HL-60/S4 (cell line): ENCODE measurements at regions not wholly inside any gene's neighbourhood (a gene's known extent, or its start where the extent isn't known, plus 50 kb on each side); places are given as distances from the start of the nearest gene placed in this dataset.
"Not testable (repeated sequence)": the region's sequence is repeated elsewhere in the genome, so short reads cannot be mapped to it uniquely, and the experiment has no call there.

Experiments
- in situ Hi-C: fragments of 300-500 bp; cut with MboI; formaldehyde crosslinking; loops from 2 replicates; pipeline ENCODE4 v1.14.3; 2022; ENCODE audit warnings: low sequenced_read_pairs

DNA sequence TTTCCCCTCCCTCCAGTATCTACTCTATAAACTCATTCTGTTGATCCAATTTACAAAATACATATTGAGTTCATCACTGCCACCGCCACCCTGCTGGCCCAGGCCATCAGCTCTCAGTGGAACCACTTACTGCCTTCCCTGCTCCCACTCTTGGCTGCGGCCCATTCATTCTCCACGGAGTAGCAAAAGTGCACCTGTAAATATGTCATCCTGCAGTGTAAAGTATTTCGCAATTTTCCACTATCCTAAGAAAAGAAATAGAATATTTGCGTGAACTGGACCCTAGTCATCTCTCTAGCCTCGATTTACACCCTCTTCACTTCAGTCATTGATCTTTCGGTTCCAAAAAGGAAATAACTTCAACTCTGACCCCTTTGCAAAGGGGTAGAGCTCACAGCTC, 258.3 kb upstream of the TFAP2D start:
- in situ Hi-C loops = no loop called here

DNA sequence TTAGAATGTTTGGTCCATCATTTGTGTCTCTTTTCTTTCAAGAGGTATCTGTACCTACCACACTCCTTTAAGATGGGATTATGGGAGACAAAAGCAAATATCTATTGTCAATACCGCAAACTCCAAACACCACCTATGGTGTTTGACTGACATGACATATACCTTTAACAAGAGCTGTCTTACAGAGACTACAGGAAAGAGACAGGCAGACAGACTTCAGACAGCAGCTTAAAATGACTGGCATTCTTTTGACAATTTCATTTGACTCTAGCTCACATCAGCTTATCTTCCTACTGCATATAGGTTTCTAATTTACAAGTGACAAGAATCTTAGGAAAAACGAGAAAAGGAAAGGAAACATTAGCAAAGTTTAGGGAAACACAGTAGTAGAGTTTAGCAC, 256.0 kb upstream of the TFAP2D start:
- in situ Hi-C loops = no loop called here

DNA sequence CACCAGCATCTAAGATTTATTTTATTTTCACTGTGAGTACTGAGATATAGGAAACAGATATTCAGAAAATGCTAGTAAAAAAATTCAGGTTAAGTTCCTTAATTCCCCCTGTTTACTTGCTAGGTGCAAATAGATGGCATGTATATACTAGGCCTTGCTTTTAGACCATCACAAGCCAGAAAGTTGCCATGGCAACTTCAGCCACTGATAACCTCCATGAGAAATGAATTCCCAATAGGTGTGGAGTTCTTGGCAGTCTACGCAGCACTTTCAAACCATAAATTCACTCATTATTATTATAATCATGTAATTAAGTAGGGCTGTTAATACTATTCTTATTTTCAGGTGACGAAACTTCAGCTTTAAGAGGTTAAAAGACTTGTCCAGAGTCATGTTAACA, 251.6 kb upstream of the TFAP2D start:
- in situ Hi-C loops = no loop called here

DNA sequence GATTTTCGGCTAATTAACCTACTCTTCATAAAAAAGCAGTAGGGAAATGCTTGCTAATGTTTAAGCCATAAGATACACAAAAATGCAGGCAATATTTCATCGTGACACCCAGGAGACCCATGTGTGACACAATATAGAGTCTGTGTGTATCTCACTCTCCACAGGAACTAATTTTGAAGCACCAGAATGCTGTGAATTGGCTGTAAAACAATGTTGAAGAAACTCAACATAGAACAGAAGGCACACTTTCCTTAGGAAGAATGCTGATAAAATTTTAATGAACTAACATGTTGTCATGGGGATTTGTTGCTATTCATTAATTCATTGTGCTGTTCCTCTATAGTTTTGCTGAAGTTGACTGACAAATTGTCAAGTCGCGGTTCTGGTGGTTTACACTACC, 249.4 kb upstream of the TFAP2D start:
- in situ Hi-C loops = no loop called here

DNA sequence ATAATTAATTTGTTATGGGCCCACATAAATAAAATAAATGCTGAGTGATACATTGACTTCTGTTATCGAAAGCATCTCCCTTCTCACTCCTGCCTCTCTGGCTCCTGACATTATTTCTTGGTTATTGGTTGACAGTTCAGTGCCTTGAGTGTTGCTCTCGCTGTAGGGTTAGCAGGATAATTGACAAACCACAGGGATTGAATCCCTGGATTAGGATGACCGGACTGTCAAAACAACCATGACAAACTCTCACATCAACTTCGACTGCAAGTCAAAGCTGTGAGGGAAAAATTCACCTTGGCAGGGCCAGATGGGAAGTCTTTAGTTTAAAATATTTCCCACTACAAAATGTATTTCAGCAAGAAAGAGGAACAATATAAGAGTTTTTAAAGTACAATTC, 245.4 kb upstream of the TFAP2D start:
- in situ Hi-C loops = no loop called here

DNA sequence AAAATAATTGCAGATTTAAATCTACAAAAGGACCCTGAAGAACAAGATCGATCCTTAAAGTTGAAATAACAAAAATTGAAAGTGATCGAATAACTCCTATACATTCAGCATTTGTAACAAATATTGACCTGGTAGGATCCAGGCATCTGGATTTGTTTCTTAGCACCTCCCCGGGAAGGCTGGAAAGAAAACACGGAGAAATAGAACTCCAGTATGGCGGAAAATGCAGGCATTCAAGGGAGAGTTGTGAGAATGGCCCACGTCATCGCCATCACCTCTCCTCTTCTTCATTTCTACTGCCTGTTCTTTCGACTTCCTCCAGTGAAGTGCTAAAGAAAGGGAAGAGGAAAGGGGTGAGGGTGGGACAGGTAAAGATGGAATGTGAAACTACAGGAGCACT, 242.3 kb upstream of the TFAP2D start:
- in situ Hi-C loops = no loop called here

DNA sequence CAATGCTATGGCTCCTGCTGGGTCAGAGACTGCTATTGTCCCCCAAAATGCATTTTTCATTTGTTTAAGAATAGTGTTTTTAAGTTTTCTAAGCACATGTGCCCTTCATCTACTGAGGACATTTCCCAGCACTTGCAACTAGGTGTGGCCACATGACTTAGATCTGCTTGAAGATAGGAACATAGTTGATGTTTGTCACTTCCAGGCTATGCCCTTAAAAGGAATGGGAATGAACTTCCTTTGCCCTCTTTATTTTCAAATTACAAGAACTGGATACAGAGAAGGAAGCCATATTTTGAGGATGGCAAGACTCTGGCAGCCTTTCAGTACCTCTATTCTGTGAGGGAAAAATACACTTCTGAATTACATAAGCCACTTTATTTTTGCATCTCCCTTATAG, 203.0 kb upstream of the TFAP2D start:
- in situ Hi-C loops = no loop called here

DNA sequence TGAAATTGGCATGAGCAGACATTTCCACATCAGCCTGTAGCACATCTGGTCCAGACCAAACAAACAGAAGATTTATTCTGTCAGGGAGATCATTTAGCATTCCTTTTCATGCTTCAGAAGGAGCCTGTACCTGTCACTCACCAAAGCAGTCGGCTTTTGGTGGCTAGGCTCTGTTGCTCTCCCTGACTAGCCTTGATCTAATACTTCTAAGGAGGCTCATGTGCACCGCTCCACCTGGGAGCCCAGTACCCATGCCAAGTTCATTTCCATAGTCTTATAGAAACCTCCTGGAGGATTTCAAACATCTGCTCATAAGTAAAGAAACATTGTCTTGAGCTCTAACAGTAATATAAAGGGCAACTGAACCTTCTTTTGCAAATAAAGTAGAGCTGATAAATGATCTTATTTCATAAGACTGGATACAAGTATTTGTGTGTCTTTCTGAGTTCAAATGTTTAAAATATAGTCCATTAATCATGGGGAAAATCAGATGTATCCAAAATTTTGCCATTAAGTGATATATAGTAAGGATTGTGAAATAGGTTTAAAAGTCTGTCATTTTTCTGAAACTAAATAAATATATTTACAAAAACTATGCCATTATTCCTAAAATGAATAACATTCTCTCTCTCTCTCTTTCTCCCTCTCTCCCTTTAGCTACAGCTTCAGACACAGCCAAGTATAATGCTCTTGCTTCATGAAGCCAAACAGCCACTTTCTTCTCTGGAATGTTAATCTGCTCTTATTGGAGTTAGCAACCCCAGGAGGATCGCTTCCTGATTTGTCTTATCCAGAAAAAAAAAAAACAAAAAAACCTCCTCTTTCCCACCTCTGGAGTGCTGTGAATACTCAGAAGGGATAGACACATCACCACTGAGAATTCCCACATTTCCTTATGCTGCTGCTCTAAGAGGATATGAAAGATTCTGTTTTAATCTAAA, 192.7 kb upstream of the TFAP2D start:
- in situ Hi-C loops = no loop called here

DNA sequence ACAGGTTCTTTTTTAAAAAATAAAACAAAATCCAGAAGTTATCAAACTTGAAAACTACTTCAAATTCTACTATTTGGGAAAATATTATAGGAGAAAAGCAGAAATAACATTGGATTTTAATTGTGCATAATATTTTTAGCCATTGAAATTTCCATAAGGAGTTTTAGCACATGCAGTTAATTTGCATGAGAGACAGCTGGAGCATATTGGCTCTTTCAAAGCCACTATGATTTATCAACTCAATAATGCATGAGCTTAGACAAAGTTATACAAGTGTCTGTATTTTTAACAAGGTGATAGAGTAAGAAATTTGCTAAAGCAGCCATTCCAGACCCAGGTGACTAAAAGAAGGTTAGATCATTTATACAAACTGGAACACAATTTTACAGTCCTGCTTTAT, 189.0 kb upstream of the TFAP2D start:
- in situ Hi-C loops = no loop called here

DNA sequence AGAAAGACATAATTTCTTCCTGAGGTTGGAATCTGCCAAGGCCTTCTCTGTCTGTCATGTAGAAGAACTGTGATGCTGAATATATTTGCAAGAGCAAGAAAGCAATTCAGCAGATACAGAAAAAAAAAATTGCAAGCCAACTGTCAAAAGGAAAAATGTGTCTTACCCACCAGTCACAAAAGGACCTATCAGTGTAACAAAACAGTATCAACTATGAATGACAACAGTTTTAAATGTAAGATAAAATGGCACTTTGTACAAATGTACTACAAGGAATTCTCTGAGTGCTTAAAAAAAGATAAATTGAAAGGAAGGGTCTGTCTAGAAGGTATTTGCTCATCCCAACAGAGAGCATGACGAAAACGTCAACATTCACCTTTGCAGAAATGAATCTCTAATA, 185.3 kb upstream of the TFAP2D start:
- in situ Hi-C loops = no loop called here

DNA sequence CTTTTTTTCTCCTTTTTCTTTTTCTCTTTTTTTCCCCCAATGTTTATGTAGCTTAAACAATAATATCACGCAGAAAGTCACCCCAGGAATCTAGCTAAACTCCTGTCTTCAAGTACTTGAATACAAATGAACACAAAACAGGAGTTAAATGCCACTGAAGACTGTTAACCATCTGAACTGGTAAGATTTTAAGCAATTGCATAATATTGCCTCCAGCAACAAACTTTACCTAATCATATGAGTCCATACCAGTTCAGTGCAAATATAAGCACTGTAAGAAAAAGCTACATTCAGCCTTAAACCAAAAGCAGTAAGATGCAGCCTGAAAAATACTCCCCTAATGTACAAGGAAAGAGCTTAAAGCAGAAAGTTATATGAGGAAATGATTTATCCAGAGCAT, 173.9 kb upstream of the TFAP2D start:
- in situ Hi-C loops = no loop called here

DNA sequence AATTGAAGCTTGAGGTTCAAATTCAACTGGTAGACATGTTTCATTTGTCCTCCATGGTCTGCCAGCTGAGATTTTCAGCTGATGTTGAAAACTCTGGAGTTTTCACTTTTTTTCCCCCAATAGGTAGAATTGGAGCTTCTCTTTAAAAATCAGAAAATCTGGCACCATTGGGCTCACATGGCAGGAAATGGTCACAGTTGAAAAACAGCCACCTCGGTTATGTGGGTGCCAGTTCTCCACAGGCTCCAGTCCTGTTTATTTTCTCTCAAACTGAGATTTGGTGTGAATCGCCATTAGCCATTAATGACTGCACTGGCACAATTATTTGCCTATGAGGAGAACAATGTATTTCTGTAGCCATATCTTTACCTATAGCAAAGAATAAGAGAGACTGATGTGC, 171.4 kb upstream of the TFAP2D start:
- in situ Hi-C loops = no loop called here

DNA sequence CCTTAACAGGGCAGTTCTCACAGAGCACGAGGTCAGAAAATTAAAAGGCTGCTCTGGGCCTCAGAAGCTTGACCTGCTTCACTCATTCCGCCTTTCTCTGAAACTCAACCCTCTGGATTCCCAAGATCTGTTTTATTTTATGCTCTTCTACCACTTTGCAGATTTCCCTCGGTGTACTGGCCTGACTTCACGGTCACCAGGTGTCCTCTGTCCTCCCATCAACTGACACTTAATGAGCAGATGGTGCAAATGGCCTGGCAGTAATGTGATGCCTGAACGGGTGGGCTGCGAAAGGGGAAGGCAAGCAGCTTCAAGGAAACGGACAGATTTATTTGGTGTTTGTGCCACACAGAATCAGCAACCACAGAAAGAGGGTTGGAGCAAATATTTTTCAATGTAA, 169.7 kb upstream of the TFAP2D start:
- in situ Hi-C loops = no loop called here

DNA sequence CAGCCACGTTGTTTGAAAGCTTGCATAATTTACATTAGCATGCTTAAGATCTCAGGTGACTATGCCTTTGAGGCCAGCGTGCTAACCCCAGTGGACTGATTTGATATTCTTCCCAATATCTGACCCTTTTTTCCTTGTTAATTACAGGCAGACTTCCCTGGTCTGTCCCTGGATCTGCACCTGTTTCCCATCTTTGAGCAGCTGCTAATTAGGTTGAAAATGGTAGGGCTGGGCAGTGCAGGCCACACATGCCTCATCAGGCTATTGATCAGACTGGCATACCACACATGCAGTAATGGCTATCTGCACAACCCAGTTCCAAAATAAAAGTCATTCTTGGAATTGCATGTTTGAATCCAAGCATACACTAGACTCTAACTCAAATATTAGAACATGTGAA, 164.3 kb upstream of the TFAP2D start:
- in situ Hi-C loops = no loop called here

DNA sequence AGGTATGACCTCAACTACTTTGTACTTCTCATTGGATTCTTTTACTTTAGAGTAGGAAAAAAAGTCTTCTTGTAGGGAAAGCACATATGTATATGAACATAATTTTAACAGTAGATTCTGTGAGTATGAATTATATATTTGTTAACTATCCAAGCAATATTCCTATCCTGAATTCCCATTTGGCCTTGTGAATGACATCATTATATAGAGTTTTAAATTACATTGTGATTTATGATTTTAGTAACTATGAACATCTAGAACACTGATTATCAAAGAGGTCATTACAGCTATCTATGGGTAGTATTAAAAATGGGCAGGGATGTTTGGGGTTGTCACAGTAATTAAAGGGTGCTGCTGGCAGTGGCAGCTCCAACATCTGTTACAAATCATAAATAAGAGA, 163.9 kb upstream of the TFAP2D start:
- in situ Hi-C loops = no loop called here

DNA sequence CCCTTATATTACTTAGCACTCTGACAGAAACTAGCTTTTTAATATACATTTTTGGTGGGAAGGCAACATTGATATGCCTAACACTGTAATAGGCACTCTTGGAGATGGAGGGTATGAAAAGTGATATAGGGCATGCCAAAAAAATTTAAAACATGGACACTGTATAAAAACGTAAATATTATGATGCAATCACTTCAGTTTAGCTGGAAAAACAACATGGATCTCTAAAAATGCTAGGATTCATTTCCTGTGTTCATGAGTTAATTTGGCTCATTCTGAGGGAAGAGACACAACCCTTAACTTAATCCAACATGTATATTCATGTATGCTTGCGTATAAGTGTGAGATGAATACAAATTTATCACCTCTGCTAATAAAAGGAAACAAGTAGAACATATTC, 157.3 kb upstream of the TFAP2D start:
- in situ Hi-C loops = no loop called here

DNA sequence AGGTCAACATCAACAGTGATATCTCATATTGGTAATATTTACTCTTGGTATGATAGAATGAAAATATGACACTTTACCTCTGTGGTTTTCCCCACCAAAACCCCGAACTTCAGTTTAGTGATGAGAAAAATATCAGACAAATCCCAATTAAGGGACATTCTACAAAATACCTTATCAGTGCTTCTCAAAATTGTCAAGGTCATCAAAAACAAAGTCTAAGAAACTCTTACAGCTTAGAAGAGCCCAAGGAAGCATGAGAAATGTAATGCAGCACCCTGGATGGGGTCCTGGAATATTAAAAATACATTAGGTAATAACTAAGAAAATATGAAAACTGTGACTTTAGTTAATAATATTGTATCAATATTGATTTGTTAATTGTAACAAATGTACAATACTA, 148.3 kb upstream of the TFAP2D start:
- in situ Hi-C loops = no loop called here

DNA sequence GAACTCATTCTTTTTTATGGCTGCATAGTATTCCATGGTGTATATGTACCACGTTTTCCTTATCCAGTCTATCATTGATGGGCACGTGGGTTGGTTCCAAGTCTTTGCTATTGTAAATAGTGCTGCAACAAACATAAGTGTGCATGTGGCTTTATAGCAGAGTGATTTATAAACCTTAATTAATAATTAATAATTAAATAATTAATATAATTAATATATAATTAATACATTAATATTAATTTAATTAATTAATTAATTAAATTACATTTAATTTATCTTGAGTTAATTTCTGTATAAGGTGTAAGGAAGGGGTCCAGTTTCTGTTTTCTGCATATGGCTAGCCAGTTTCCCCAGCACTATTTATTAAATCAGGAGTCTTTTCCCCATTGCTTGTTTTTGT, 142.1 kb upstream of the TFAP2D start:
- in situ Hi-C loops = not testable (repeated sequence)

DNA sequence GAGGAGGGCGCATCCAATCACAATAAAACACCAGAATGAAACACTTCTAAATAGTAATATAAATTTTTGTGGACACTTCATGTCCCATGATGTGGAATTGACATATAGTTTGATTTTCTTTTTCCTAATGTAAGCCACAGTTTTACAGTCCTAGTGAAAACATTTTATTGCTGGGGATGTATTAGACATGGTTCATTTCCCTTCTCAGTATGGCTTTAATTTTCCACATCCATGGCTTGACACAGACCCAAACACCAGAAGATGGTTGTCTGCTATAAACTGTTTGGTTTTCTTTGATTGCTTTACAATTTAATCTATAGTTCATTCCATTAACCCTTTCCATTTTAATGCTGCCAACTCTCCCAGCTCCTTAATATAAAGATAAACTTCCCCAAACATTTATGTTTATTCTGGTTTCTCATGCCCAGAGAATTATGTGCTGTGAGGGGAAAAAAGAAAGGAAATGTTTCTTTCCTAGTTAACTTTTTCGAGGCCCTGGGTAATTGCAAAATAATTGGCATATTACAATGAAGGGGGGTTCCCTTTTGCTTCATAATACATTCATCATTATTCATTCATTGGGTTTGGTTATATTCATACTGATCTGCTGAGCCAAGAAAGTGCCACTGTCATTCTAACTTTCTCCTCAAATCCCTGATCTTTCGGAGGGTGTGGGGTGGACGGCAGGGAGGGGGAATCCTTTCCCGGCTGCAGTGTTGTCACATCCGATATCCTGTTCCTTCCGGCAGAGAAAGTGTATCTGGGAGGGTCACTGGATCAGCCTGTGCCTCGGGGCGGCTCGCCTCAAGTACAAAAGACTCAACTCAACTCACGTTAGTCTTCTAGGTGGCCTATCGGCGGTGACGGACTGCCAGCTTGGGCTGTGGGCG, 127.6 kb upstream of the TFAP2D start:
- in situ Hi-C loops = no loop called here

DNA sequence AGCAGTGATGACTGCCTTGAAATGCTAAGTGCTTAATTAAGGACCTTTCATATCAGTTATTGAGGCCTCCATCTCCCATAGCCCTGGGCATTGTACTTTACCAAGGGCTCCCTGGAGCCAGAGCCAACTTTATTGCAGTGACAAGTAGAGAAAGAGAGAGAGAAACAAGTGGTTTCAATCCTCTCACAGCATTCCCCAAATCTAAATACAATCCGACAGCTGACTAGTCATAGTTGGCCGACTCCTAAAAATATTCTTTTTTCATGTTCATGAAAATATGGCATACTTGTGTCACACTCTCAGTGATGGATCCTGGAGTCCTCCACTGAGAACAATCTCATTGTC, 127.0 kb upstream of the TFAP2D start:
- in situ Hi-C loops = no loop called here

DNA sequence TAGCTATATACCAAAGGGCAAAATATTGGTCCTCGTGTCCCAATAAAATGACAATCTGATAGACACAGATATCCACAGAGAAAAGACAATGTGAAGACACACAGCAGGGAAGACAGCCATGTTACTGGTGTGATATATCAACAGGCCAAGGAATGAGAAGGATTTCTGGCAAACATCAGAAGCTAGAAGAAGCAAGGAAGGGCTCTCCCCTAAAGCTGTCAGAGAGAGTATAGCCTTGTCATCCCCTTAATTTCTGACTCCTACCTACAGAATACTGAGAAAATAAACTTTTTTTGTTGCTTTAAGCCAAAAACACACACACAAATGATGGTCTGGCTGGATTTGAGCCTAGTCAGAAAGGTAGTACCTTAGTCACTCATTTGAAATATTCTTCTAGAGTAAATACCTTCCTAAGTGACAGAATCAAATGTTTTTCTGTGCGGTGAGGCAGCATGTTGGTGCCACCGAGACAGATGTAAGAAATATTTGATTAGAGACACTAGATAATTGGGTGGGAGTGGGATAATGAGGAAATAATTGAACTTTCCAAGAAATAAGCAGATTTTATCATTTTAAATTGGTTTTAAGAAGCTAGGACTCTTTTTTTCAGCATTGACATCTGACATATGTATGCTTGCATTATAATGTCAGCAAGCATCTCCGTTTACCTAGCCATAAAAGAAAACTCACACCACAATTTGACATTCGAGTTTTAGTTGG, 123.4 kb upstream of the TFAP2D start:
- in situ Hi-C loops = no loop called here

DNA sequence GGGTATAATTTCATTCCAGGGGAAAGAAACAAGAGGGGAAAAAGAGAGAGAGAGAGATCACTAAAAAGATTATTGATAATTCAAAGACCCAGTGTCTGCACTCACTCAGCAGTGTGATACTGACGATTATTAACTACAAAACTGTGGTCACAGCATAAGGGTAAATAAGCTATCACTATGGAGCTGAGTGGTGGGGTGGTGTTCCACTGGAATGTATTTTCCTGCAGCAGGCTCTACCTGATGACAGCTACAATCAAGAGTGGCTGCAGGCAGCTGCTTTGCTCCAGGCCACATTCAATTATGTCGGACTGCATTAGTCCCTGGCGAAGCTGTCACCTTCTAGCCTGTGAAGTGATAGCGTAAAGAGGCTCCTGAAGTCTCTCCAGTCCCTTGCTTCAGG, 122.2 kb upstream of the TFAP2D start:
- in situ Hi-C loops = no loop called here
